G401 (cell line): ENCODE measurements at regions not wholly inside any gene's neighbourhood (a gene's known extent, or its start where the extent isn't known, plus 50 kb on each side); places are given as distances from the start of the nearest gene placed in this dataset.
"Not testable (repeated sequence)": the region's sequence is repeated elsewhere in the genome, so short reads cannot be mapped to it uniquely, and the experiment has no call there.

ENCODE experiments used
- DNase-seq: peaks from one replicate; pipeline ENCODE4 v3.0.0-alpha.2; 2015; ENCODE audit warnings: low spot score
- in situ Hi-C: cut with HindIII; loops from 2 replicates; pipeline ENCODE4 v1.10.0; 2016; ENCODE audit warnings: low sequenced_read_pairs, mixed read lengths

DNA sequence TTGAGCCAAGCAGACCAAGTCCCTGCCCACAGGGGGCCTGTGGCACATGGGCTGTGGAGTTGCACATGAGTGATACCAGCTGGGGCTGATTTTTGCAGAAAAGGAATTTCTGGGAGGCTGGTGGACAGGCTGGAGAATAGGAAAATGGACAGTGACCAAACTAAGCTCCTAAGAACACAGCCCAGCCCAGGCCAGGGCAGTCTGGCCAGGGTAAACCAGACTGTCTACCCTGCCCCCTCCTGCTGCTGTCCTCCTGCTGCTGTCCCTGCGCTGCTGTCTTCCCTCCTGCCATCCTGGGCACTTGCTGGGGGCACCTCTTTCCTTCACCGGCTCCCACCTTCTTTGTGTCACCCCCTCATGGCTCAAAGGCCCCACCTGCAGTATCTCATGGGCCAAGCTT is 219.2 kb downstream of the ZIC5 start:
- DNase-seq, result no peak
- in situ Hi-C loops, result no loop called here

DNA sequence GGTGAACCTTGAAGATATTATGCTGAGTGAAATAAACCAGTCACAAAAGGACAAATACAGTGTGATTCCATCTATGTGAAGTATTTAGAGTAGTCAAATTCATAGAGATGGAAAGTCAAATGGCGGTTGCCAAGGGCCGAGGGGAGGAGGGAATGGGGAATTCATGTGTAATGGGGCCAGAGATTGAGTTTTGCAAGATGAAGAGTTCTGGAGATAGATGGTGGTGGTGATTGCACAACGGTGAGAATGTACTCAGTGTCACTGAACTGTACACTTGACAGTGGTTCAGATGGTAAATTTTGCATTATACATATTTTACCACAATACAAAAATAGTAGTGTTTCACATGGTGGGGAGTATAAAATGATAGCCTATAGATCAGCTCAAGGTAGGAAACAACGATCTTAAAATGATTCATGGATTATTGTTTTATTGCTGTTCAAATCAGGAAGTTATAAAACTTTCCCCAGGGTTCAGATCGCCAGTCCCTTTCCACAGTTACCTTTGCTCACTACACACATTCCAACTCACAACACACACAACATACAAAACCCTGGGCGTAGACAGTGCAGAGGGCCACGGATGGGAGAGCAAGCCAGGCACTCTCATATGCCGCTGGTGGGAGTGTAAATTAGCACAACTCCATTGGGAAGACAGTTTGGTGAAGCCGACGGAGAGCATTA is 219.9 kb downstream of the ZIC5 start:
- in situ Hi-C loops, result no loop called here
- DNase-seq, result no peak

DNA sequence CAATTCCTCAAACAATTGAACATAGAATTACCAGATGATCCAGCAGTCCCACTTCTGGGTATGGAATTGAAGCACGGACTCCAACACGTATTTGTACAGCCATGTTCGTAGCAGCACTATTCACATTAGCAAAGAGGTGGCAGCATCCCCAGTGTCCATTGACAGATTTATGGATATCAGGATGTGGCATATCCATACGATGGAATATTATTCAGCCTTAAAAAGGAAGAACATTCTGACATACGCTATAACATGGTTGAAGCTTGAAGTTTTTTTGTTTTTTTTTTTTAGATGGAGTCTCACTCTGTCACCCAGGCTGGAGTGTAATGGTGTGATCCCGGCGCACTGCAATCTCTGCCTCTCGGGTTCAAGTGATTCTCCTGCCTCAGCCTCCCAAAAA is 220.6 kb downstream of the ZIC5 start:
- in situ Hi-C loops, result no loop called here
- no peak for DNase-seq

DNA sequence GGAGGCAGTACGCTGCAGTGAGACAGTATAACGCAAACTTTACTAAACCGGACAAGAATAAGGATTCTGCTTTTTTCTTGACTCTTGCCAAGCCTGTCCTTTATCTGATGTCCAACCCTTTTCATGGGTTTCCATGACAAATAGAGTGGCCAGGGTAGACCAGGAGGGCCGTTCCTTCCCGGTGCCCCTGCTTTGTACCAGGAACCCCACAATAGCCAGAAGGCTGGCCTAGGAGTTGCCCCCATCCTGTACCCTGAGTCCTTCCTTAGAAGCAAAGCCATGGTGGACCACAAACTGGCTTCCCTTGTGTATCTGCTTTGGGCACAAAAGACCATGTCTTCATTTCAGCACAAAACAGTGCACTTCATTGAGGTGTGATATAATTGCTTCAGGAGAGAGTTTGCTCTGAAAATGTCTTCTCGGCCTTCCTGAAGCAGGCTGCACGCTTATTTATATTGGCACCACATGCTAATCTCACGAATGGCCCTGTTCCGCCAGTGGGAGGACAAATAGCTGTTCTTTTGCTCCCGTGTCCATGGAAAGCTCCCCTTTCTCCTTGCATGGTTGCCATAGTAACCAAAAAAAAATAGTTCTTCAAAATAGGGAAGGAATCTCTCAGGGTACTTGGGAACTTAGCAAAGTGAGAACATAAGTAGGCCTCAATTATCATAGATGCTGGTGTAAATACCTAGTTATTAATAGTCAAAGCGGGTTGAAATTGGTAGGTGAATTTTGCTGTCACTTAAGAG is 222.1 kb downstream of the ZIC5 start:
- DNase-seq, result peak; percentile 48
- in situ Hi-C loops, result no loop called here

DNA sequence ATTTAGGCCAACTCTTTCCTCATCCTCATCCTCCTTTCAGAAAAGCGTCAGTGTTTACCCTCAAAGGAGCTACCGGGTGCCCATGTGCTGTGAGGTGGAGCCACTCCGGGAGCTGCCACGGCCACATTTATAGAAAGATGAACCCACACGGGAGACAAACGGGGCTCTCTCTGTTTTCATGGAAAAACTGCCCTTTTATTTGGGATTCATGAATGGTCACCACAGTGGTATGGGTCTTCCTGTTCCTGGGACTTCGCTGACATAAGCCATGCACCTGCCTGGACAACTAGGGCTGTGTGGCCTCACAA is 224.2 kb downstream of the ZIC5 start:
- no peak for DNase-seq

DNA sequence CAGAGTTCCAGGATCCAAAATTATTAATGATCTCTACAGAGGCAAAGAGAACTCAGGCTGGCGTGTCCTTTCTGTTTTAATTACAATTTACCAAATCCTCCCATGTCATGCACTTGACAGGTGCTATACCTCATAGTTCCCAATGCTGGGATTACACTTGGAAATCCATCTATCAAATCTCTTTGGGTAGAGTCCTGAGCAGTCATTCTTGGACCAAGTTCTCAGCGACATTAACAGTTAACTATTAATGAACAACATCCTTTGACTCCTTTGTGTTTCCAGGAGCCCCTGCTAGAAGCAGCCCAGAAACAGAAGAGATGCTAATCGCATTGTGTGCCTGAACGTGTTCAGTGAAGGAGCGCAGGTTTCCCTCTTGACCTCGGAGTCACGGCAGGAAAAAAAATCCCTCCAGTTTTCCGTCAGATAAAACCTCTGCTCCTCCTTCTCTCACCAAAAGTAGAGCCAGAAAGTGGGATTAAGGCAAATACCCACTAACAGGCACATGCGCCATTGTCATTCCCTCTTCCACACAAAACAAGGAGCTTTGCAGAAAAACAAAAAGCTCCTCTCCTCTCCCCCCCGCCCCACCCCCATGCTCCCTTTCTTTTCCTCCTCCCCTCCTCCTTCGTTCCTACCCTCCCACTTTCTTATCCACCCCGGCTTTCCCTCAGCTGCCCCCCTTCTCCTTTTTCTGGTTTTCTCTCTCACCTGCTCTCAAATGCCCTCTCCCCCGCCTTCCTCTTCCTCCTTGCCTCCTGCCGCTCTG is 224.7 kb downstream of the ZIC5 start:
- no peak for DNase-seq
- in situ Hi-C loops, result no loop called here

More for the DNA sequence above, 224.2 kb downstream of the ZIC5 start:
- in situ Hi-C loops, result no loop called here

DNA sequence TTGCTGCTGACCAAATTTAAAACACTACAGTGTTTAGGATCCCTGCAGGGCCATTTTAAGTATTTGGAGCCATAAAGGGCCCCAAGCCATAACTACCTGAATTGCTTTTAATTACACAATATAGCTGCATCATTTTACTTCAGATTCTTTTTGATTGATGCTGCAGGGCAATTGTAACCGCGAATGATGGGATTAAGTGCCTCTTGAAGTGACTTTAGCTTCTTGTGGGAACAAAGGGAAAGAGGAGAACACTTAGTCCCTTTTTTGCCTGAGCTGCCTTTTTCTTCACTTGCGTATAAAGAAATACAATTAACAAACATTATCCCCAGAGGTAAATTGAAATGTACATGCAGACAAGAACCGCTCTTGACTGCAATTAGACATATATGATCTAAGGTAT is 228.5 kb downstream of the ZIC5 start:
- DNase-seq, result no peak
- in situ Hi-C loops, result no loop called here

DNA sequence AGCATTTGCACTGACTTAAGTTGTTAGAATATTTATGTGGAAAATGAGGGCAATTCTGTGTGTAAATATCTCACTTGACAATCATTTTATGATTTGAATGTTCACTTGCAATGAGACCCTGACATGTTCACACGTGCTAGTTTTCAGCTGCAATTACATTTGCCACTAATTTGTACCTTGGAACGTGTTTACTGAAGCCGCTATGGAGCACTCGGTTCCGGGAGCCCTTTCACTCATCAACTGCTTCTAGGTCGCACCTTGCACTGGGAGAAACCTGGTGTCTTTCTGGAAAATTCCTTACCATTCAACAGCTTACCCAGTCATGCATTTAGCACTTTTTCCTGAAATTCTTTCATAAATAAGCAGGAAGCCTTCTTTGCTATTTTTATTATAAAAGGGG is 229.6 kb downstream of the ZIC5 start:
- DNase-seq, result no peak
- in situ Hi-C loops, result no loop called here

DNA sequence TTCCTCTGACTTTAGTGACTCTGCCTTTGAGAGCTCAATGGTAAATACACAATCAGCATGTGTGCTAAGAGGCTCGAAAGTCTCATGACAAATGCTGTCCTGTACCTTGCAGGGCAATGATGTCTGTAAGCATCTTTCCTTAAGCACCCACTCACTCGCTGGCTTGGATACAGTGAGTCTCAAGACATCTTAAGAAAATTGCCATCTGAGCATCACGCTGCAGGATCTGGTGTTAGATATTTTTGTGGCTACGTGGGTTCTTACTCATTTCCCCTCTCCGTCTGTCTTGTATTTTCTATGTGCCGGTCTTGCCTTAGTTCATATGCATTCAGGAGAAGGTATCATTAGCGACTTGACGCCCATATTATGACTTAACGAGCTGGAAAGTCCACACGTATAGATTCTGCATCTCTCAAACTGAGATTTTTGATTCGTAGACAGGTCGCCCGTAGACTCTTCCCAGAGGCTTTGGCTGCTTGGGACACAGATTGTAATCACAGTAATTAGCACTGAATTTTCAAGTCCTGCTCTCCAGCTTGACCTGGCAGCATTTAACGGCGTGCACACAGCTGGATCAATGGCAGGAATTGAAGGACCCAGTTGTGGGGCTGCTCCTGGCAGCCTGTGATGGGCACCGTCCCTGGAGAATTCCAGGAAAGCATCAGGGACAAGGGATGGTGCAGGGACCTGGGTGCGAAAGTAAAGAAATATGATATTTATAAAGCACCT is 231.2 kb downstream of the ZIC5 start:
- no peak for DNase-seq
- in situ Hi-C loops, result no loop called here

DNA sequence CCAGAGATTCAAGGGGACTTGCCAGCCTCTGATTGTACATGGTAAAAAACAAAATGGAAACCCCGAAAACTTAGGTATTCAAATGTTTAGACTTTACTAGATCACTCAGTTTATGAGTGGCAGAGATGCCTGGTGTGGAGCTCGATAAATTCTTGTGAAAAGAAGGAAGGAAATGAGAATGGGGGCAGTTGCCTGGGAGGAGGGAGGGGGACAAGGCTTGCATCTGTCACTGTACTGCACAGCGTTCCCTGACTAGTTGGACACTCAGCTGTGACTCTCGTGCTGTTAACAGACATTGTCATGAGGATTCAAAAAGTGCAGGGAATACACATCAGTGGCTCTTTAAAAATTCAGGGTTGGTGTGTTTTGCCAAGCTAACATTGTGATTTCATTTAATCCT is 232.9 kb downstream of the ZIC5 start:
- in situ Hi-C loops, result no loop called here

DNA sequence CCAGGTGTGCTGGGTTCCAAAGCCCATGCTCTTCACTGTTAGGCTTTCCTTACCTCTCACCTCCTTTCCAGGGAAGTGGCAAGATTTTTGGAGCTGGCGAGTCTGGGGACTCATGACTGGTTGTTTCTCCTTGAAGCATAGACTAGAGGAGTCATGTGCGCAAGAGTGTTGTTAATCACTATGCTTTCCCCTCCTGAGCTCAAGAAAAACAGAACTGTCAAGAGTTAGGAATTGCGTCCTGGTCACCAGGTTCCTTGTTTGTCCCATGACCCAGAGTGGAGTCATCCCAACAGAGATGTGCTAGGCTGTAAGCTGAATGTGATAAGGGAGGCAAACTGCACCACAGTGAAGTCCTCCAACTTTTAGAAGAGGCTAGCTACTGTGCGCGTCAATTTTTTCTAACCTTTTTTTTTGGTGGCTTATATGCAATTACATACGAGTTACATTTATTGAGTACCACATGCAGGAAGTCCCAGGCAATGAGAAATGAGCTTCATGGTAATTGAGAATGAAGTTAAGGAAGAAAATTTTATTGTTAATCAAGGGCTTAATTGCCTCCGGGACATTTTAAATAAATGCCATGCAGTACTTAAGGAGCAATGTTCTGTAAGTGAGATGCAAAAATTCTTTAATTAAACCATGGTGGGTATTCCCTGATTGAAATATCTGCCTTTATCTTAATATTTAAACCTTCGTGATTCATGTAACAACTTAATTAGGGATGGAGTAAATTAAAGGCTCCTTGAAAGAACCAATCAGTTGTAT is 233.9 kb downstream of the ZIC5 start:
- in situ Hi-C loops, result no loop called here
- no peak for DNase-seq

More for the DNA sequence above, 232.9 kb downstream of the ZIC5 start:
- DNase-seq, result no peak

DNA sequence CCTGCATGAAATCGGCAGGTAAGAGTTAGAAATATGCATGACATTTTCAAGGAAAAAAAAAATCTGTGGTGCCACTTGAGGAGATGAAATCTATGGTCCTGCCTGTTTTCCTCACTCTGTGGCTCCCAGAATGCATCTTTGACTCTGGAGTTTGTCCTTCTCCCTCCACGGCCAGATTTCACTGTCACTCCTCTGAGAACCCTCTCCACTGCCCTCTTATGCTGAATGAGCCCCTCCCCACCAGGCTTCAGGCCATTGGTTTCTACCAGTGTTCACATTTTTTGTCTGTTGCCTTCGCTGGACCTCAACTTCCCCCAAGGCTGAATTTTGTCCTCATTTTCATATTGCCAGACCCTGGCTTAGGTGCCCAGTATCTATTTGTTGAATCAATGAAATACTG is 235.0 kb downstream of the ZIC5 start:
- in situ Hi-C loops, result no loop called here
- no peak for DNase-seq

DNA sequence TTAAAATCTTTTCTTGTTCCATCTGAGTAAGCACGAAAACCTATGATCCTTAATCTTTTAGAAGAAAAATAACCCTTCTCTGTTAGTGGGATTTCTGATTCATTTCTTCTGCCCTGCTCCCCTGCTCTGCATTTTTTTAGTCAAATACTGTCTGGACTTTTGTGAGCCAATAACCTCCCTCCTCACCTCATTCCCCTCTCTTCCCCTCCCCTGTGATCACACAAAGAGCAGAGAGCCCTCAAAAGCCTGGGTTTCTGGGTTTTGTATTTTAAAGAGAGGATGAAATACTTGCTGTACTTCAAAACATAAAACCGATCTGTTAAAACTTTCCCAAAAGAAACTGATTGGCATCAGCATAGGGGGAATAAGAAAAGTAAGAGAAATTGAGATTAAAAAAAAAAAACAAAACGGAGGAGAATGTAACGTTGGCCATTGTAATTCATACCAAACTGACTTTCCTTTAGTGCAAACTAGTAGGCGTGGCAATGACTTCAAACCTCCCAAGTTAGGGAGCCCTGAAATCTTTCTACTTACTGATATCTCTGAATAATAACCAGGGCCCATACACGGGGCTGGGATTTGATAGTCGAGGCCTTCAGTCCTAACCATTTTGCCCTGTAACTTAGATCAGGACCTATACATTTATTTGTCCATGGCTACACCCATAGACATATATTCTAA is 232.9 kb downstream of the TM9SF2 start:
- no peak for DNase-seq
- in situ Hi-C loops, result no loop called here

DNA sequence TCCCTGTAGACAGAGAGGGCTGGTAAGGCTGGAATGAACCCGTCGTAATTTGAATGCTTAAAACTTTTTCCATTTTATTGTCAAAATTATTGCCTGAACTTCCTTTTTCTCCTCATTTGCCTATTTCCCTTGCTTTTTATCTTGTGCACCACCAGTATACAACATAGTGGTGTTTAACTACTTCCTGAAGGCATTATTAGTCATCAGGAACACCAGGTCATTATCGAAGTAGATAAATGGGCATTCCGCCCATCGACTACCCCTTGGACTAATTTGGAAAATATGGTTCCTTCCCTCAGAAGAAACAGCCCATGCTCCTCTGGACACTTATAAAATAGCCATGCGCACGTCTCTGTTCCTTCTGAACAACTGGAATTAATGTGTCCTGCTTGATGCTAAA is 232.1 kb downstream of the TM9SF2 start:
- no peak for DNase-seq
- in situ Hi-C loops, result no loop called here

DNA sequence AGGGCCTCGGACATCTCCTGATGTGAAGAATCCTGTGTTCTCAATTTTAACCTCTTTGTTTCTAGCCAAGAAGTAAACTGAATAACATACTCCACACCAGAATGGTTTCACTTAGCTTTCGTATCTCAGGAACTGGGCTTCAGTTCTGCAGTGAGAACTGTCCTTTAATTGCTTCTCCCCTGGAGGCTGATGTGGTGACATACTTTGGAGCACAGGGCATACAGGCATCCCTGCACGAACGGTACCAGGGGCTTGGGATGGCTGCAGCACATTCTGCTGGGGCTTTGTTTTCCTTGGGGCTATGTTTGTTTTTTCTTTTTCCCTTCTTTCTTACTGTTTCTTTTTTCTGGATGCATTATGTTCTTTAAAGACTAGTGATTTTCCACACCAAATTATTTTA is 230.5 kb downstream of the TM9SF2 start:
- in situ Hi-C loops, result no loop called here
- DNase-seq, result peak; percentile 40

DNA sequence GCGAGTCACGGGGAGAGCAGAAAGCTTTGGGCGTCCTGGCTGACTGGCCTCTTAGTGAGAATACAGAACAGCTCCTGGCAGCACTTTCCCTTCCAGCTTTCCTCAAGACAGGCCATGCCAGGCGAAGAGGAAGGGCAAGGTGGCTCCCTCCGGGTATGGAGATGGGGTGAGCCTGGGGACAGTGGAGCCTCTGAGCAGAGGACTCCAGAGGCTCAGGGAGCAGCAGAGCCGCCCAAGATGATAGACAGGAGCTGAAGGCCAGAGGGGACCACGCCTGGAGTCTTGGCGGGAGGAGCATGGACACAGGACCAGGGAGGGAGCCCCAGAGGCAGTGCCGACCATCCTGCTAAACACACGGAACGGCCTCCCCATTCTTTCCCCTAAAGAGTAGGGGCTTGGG is 229.1 kb downstream of the TM9SF2 start:
- in situ Hi-C loops, result no loop called here
- DNase-seq, result no peak

DNA sequence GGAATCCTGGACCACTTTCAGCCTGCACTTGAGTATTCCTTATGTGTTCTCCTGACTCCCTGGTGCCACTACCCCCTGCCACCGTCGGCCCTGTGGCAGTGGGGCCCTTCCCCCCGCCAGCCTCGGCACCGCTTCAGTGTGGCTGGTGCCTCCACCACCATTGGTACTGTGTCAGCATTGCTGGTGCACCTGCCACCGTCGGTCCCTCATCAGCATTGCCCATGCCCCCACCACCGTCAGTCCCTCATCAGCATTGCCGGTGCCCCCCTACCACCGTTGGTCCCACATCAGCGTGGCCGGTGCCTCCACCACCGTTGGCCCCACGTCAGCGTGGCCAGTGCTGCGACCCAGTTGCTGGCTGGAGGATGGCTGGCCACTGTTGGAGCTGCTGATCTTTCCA is 228.5 kb downstream of the TM9SF2 start:
- no peak for DNase-seq
- in situ Hi-C loops, result no loop called here

DNA sequence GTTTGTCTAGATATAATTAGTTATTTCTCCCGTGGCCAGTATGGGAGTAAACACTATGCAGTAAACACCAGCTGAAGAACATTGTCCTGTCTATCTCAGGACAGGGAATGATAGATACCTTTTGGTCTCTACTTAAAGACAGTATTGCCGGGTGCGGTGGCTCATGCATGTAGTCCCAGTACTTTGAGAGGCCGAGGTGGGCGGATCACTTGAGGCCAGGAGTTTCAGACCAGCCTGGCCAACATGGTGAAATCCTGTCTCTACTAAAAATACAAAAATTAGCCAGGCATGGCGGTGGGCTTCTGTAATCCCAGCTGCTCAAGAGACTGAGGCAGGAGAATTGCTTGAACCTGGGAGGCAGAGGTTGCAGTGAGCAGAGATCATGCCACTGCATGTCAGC is 226.4 kb downstream of the TM9SF2 start:
- in situ Hi-C loops, DNase-seq: not testable (repeated sequence)
